A673 (cell line): ENCODE measurements at regions not wholly inside any gene's neighbourhood (a gene's known extent, or its start where the extent isn't known, plus 50 kb on each side); places are given as distances from the start of the nearest gene placed in this dataset.

ENCODE experiments used
- CTCF ChIP-seq: fragments of 300-800, 200-600 bp; sonication (generic); conservative IDR thresholded peaks from 2 replicates; pipeline ENCODE4 v1.5.1; 2017; ENCODE audit warnings: low read depth, mild to moderate bottlenecking, antibody characterized with exemption, low read length, moderate library complexity, mixed read lengths
- EZH2 ChIP-seq: fragments of 200-600 bp; sonication (generic); IDR thresholded peaks from 2 replicates; pipeline ENCODE4 v1.6.1; 2017; ENCODE audit warnings: borderline replicate concordance, low read depth, mild to moderate bottlenecking, mixed read lengths, antibody characterized with exemption, low read length; ENCODE audit not compliant: poor library complexity, severe bottlenecking

GRCh38 chr20:40161391-40161790 lies 527.6 kb downstream of the MAFB start:
- no peak for TF ChIP-seq EZH2
- TF ChIP-seq CTCF, result no peak
